ENCODE measurements at regions not wholly inside any gene's neighbourhood (a gene's known extent, or its start where the extent isn't known, plus 50 kb on each side); places are given as distances from the start of the nearest gene placed in this dataset.

DNA sequence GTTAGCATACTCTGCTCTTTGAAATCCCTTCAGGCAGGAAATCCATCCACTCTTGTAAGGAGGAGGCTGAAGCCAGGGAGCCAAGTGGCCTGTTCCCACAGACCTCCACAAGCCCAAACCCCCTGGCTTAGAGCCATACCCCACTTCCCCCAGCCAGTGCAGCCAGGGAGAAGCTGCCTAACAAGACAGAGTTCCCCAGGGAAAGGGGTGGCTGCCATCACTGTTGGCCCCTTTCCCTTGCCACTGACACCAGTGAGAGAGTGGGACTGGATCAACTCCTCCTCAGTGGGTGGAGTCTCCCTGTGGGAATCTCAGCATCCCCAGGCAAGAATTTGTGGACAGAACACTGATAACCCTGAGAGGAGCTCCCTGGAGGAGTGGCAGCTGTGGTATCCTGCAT lies 389.4 kb downstream of the PABPC4L start:
- no peak for TF ChIP-seq SMC3 (conservative IDR thresholded peaks at IDR 0.05; ENCODE audit: poor library complexity)
- TF ChIP-seq POLR2AphosphoS5 (IDR thresholded peaks at IDR 0.05), result no peak
- TF ChIP-seq, protein P1, sequence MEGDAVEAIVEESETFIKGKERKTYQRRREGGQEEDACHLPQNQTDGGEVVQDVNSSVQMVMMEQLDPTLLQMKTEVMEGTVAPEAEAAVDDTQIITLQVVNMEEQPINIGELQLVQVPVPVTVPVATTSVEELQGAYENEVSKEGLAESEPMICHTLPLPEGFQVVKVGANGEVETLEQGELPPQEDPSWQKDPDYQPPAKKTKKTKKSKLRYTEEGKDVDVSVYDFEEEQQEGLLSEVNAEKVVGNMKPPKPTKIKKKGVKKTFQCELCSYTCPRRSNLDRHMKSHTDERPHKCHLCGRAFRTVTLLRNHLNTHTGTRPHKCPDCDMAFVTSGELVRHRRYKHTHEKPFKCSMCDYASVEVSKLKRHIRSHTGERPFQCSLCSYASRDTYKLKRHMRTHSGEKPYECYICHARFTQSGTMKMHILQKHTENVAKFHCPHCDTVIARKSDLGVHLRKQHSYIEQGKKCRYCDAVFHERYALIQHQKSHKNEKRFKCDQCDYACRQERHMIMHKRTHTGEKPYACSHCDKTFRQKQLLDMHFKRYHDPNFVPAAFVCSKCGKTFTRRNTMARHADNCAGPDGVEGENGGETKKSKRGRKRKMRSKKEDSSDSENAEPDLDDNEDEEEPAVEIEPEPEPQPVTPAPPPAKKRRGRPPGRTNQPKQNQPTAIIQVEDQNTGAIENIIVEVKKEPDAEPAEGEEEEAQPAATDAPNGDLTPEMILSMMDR (IDR thresholded peaks at IDR 0.05; ENCODE audit: poor library complexity, severe bottlenecking), result no peak
- no peak for TF ChIP-seq EZH2 (IDR thresholded peaks at IDR 0.05; ENCODE audit: borderline replicate concordance, insufficient read depth, low read length, poor library complexity, severe bottlenecking)
- no peak for TF ChIP-seq TAF1 (IDR thresholded peaks at IDR 0.05; ENCODE audit: low read depth)

Data from neural cell (in vitro differentiated cells).